Fibroblast of the conjunctiva (primary cell): ENCODE measurements at regions not wholly inside any gene's neighbourhood (a gene's known extent, or its start where the extent isn't known, plus 50 kb on each side); places are given as distances from the start of the nearest gene placed in this dataset.

Experiments
- DNase-seq: peaks from one replicate; pipeline ENCODE4 v3.0.0-alpha.2; 2010; ENCODE audit warnings: low read depth

DNA sequence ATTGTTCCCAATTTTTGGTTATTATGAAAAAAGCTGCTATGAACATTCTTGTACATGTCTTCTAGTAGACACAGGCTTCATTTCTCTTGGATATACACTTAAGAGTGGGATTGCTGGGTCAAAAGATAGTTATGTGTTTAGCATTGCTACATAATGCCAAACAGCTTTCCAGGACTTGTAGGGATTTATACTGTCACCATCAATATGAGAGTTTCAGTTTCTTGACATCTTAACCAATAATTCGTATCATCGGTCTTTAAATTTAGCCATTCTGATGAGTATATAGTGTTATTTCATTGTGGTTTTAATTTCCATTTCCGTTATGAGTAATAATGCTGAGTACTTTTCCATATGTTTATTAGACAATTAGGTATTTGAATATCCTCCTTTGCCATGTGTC lies 190.3 kb upstream of the PFN2 start:
- DNase-seq: no peak

DNA sequence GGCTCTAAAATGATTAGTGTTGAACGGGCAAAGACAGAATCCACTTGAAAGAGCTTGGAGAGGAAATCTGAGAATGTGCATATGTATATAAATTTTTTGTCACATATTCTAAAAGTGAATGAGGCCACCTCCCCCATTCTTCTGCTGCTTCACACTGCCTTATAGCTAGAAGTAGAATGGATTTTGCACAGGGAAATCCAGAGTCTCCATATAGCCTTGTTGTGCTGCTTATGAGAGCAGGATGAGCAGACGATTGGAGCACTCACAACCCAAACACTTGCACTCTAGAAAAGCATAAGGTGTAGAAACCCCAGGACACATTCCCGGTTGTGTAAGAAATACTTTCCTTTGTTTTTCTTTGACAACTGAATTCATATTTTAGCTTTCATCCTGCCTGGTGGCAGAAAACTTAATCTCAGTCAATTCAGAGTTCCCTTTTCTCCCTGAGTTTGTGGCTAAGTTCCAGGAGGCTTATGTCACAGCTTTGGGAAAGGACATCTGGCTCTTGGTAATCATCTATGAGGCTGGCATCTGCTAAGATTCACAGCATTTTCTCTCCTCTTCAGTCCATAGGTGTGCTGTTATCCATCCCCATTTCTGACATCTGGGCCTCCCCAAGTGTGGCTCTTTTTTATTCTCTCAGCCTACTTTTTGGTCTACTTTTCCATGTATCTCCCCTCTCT lies 188.4 kb upstream of the PFN2 start:
- no peak for DNase-seq

DNA sequence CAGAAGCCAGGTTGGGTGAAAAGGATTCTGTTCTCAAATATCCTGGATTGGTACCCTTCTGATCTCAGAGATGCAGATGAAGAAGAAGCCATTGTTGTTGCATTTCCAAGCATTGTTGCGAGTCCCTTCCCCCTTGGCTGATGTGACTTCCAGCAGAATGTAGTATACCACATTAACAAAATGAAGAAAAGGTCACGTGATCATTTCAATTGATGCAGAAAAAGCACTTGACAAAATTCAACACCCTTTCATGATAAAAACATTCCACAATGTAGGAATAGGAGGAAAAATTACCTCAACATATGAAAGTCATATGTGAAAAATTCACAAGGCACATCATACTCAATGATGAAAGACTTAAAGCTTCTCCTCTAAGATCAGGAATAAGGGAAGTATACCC lies 181.9 kb upstream of the PFN2 start:
- no peak for DNase-seq

DNA sequence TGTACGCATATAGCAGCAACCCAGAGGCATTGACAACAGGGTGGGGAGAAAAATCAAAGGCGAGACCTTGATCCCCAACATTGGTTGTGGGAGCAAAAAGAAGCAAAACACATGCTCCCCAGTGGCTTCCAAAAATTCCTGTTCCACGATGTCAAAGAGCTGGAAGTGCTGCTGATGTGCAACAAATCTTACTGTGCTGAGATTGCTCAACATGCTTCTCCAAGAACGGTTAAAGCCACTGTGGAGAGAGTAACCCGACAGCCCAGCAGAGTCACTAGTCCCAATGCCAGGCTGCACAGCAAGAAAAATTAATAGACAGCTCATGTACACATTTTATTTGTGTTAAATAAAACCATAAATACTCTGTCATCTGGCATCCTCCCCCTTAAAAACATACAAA lies 179.9 kb upstream of the PFN2 start:
- DNase-seq: no peak

DNA sequence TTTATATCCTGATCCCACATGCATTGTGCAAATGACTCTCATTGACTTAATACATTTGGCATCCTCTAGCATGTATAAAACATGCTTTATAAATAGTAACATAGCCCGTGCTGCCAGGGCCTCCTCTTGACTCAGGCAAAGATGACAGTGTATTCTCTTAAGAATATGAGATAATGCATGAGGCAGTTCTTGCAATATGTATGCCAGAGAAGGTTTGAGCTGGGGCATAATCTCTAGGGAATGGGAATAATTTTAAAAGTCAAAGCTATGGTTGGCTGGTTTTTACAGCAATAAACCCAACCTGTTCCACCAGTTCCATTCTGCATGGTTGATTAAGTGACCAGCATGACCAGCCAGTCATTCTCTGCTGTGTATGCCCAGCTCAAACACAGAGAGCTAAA lies 179.0 kb upstream of the PFN2 start:
- peak; percentile 77 for DNase-seq

DNA sequence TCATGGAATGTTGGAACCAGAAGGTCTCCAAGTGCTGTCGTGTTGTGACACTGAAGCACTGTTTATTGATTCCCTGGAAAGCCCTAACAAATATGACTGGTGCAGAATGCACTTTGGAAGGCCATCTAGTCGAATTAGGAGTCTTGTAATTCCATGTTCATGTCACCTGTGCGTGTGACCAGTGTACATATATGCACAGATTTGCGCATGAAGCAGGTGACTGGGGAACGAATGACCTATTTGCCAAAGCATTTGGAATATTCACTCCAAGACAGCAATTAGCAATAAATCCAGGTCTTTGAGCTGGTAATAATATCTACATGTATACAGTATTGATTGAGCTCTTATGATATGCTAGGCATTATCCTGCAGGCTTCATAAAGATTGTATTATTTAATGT lies 177.5 kb upstream of the PFN2 start:
- no peak for DNase-seq

DNA sequence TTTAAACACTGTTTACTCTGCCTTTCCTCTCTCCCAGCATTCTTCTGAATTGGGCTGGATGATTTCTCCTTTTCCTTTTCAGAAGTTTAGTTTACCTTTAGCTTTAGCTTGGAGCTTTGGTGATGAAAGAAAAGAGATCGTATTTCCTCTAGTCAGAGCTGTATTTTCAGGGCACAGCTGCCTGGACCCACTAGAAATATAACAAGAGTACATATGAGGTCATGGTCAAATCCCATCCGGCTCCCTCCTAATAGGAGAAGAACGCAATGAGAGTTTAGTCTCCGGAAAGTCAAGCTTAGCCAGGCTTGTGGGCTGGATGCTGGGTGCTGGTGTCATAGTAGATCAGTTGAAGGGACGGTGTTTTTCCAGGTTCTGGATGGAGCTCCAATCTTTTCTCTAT lies 177.1 kb upstream of the PFN2 start:
- DNase-seq: peak; percentile 60

DNA sequence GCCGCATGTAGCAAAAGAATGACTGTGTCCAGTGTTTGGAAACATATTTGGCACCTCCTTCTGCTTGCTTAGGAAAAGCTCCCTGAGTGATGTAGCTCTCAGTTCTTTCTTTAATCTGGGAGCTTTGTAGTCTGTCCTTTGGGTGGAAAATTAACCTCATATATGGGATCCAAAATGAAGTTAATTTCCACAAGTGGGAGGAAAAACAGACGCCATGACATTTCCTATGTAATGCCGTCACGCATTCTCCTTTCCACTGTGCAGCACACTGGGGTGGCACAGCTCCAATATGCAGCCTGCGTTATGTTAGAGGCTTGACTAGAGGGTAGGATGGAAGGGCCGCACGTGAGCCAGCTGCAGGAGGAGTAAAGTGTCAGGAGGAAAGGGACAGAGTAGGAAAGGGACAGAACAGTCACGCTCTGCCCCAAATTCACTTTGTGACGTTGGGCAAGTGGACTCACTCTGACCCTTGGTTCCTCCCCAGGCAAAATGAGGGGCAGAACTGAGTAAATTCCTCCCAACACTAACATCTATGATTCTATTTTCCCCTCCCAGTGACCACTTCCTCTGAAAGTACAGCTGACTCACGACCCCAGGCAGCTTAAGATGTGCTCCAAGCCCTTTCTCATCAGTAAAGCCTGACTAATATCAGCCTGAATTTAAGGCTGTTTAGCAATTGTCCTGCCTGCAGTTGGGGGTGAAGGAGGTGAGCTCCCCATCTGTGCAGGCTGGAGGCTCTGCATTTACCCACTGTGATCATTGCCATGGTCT lies 176.5 kb upstream of the PFN2 start:
- peak; percentile 64 for DNase-seq

DNA sequence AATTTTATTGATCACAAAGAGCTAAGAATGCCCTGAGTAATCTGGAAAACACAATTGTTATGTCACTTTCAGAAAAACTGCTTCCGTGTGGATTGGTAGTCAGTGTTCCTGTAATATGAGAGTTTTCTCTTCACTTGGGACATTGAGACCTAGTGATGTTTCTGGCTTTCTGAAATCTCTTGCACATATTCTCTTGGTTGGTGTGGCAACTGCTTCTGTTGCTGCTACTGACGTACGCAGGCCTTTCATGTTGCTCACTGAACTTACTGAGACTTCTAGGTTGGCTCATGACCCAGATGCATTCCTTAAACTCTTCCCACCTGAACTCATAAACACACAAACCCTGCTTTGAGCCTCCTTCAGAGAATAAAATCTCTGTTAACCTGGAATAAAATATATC lies 175.0 kb upstream of the PFN2 start:
- peak; percentile 23 for DNase-seq

DNA sequence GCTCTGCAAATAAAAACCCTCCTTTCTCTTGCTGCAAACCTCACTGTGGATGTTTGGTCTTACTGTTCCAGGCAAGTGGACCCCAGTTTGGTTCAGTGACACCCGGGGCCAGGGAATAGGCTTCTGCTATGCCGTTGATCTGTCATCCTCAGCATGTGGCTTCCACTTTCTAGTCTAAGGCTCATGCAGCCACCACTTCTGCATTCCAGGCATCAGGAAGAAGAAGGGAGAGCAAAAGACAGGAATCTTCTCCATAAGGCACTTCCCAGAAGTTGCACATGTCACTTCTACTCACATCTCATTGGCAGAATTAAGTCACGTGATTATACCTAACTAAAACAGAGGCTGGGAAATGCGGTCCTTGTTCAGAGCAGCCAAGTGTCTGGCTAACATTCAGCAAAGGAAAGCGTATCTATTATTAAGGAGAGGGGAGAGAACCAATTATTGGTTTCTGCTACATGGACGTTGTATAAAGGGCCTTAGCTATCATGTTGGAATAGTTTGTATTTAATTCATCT lies 173.6 kb upstream of the PFN2 start:
- no peak for DNase-seq

DNA sequence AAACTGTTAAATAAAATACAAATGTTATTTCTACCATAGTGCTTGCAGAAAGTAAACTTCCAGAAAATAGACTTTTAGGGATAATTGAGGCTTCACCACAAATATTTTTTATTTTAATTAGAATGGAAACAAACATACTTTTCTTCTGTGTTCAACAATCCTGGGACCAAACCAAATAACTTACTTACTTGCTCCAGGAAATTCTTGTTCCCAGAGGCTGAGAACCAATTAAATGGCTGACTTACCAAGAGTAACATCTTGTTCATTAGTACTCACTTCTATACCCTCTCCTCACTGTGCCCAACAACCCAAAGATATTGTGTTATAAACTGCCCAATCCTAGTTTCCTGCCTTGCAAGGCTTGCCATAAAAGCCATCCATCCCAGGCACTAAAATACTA lies 172.2 kb upstream of the PFN2 start:
- no peak for DNase-seq

DNA sequence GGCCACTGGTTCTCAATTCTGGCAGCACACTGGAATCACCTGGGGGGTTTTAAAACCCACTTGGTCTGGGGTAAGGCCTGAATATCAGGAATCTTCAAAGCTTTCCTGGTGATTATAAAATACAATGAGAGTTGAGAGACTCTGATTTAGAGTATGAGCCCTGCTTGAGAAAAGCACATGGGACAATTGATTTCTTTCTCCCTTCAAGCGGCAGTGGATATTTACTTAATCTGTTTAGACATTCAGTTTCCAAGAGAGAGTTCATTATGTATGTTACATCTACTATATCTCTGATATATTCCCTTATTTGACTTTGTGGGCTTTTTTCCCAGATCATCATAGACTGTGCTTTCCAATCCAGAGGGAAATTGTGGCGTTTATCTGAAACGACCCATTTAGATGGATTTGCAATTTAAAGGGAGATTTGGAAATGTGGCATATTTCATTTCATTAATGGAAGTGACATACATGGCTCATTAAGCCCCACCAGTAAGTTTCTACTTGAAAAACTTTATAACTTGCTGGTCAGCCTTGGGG lies 171.2 kb upstream of the PFN2 start:
- no peak for DNase-seq

DNA sequence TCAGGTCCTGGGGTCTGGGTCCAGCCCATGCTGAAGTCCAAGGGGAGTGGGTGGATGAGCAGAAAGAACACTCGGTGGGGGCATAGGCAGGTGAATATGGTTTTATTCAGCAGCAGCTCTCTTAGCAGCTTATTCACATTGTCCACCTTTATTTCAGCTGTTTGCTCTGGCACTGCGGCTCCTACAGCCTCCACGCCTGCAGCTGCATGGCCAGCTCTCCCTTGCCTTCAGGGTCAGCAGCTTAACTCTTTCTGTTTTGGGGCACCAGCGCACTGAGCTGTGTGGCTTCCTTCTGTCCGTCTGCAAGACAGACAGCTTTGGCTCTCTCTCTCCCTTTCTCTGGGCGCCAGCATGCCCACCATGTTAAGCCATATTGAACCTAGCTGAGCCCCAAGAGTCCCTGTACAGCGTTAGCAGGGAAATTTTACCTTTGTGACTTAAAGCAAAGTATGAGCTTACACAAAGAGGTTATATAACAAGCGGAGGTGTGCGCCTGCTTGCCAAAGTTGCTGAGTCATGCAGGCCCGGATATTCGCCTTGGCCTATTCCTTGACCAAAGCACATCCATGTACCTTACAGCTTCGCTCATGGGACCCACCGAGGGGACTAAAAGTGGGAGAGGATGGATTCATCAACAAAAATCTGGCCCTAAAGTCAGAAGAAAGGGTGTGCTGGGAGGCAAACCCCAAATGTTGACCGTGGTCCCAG lies 170.1 kb upstream of the PFN2 start:
- no peak for DNase-seq

DNA sequence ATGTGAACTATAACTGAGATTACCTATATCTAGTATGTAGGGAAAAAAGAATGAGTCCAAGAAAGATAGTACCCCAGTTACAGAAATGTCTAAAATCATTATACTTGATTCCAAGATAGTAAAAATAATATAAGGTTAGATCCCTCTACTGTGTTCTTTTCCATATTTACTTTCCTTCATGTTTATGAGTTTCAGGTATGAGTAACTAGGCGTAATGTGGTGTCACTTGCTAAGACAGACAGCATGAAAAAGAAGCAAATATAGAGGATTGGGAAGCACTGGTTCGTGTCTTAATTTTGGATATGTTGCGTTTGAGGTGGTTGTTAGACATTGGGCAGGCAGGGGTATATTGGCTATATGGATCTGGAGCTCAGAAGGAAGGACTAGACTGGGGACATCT lies 168.1 kb upstream of the PFN2 start:
- no peak for DNase-seq

DNA sequence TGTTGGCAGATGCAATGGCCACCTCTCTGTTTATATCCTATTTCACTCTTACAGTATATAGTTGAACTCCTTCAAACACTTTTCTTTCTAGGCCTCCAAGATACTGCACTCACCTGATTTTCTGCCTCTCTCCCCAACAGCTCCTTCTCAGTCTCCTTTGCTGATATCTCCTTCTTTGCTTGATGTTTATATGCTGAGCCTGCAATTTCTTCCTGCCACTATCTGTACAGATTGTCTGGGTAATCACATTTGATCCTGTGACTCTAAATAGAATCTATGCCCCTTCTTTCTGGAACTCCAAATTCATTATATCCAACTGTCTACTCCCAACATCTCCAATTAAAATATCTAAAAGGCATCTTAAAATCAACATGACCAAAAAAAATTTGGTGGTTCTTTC lies 165.5 kb upstream of the PFN2 start:
- no peak for DNase-seq

DNA sequence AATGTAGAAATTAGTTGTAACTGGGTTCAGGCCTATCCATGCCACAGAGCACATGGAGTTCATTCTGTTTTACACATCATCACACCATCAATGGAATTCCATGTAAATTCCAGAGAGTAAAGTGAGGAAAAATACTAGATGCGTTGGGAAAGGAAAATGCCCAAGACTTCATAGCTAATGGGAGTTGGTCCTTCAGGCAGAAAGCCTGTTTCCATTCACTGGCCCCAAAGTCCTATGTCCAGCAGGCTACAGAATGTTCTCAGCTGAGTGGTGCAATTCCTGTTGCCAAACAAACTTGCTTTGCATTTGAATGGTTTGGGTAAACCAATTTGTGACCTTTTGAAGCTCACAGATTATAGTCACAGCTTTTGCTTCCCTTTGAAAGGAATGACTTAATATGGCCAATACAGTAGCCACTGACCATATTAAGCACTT lies 164.6 kb upstream of the PFN2 start:
- DNase-seq: no peak

DNA sequence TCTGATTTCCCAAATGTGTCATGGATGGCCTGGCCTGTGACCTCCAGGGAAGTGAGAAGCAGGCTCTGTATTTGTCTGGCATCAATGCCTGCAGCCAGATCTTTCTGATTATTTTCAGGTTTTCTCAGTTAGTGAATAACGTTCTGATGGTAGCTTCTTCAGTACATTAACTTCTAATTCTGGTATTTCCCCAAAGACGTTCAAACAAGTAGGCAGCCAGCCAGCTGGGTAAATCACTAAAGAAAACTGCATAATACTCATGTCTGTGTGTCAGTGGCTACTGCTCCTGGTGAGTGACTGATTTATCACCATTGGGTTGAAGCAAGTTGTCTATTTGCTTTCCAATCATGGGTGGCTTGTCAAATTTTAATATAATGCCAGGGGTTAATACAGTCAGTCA lies 162.6 kb upstream of the PFN2 start:
- DNase-seq: no peak

DNA sequence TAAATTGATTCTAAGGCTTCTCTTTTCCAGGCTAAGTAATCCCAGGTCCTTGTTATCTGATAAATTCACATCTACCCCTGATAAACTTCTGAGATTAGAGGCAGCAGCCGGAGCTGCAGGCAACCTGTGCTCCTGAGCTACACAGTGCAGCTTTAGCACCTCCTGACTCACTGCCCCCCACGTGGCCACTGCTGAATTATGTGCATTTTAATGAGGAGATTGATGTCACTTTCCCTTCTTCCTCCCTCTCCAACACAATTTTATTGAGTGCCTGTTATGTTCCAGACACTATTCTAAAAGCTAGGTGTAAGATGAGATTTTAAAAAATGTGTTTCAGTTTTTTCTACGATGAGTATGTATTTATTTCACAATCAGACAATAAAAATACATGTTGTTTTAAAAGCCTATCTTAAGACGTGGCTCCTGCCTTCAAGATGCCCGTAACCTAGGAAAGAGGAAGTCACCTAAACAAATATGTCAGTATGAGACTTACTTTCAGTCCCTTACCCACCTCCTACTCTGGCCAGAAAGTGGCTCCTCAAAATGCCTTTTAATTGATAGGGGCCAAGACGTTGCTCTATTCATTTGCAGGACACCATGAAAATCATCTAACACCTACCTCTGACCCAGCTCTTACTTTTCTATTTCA lies 161.5 kb upstream of the PFN2 start:
- DNase-seq: no peak

DNA sequence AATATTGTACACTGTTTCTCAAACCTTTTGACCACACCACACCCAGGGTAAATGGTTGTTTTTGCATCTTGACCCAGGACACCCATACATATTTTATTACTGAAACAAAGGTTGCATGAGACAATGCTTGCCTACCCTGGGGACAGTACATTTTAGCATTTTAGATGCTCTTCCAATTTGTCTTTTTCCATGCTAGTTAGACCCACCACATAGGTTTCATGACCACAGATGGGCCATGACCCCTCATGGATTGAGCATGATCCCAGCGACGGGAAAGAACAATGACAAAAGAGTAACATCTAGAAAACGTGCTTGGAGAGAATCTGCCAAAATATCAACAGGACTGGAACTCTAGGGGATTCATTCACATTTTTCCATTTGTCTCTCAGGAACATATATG lies 161.0 kb upstream of the PFN2 start:
- no peak for DNase-seq

DNA sequence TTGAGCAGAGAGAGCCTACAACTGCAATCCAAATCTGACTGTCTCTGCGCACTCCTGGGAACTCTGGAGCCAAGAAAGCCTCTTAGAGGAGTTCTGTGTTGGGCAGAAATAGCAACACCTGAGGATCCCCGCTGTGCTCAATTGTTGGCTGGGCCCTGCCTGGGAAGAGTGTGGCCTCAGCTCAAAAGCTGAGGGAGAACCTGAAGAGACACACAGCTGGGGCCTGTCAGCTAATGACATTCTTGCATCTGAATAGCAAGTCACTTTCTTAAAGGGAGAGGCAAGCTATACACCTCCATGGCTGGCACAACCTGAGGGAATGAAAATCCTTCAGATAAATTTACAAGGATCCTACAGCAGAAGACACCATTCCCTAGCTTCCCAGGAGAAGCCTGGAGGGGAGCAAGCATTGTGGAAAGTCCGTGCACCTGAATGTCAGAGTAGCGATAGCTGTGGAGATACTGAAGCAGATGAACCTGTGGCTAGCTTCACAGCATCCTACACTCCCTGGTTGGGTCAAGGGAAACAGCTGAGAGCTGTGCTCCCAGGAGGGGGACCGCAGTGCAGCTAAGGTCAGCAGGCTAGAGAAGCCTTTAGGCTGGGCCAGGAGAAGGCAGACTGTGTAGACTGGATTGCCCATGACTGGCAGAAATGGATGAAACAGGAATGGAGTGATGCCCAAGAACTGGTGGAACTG lies 159.9 kb upstream of the PFN2 start:
- no peak for DNase-seq

DNA sequence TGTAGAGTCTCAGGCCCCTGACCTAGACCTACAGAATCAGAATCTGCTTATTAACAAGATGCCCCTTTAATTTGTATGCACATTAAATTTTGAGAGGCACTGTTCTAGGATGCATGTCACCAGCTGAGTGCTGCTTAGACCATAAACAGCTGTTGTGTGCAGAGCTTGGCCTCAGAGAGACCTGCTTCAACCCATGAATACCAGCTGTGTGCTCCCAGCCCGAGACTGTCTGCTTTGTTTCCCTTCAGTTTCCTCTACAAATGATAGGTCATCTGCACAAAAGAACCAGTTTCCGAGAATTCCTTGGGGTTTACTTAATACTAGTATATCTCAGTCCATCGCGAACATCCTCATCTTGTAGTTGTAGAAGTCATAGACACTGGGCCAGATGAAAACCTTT lies 158.5 kb upstream of the PFN2 start:
- DNase-seq: no peak

DNA sequence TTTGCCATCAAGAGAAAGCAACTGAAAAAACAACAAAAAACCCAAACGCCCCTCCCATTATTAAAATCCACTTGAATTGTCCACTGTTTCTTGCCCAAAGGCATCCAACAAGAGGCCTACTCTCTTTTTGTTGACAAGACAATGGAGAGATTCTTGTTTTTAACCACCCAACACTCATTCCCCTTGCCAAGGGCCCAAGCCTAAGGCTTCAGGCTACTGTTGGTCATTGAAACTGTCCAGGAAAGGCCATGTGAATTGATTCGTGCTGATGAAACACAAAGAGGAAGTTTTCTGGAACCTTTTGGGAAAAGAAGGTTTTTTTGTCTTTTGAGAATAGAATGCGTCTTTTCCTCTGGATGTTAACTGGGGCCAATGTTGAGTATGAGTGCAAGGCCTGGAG lies 157.4 kb upstream of the PFN2 start:
- DNase-seq: no peak
